Urinary bladder (tissue), 3 donors: ENCODE measurements at regions not wholly inside any gene's neighbourhood (a gene's known extent, or its start where the extent isn't known, plus 50 kb on each side); places are given as distances from the start of the nearest gene placed in this dataset.

Experiments used
- DNase-seq: peaks from one replicate; pipeline ENCODE4 v3.0.0-alpha.2; 2015; ENCODE audit errors: extremely low spot score
- H3K27ac ChIP-seq: one replicate; pipeline ENCODE4 v1.5.1; 2013; ENCODE audit warnings: low read depth, mild to moderate bottlenecking, moderate library complexity
- H3K36me3 ChIP-seq: one replicate; pipeline ENCODE4 v1.6.1; 2013; ENCODE audit warnings: mild to moderate bottlenecking, moderate library complexity; ENCODE audit not compliant: insufficient read depth
- H3K4me1 ChIP-seq: one replicate; pipeline ENCODE4 v1.6.1; 2013; ENCODE audit warnings: mild to moderate bottlenecking, moderate library complexity; ENCODE audit not compliant: insufficient read depth
- H3K4me3 ChIP-seq: one replicate; pipeline ENCODE4 v1.5.1; 2013; ENCODE audit warnings: low read depth, low read length
- WGBS: extraction: QIAGEN DNeasy Blood & Tissue Kit; methylation state at CpG from one replicate; pipeline ENCODE4 v1.1.7; 2013; 5-methylcytosine and 5-hydroxymethylcytosine counted together
- donor health status: healthy with polysubstance abuse.
- donor health status: healthy.

DNA sequence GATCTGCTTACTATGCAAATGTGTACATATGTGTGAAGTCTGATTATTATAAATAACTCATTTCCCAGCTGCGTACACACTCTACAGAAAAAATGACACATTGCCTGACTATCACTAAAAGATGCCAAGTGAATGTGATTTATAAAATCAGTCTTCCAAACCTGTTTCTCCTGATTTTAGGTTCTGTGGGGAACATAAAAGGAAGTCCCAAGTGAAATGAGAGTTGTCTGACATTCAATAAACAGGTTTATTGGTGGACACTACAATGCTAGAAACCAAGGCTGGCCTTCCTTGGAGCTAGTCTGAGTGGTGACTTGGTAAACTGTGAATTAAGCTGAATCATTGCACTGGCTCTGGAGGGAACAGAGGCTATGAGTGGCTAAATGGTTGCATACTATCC is 287.9 kb upstream of the ESRRG start:
- 90% methylated on average over 1 of the region's 1 CpG for WGBS
- H3K4me3 ChIP-seq = no peak overlapping the region

DNA sequence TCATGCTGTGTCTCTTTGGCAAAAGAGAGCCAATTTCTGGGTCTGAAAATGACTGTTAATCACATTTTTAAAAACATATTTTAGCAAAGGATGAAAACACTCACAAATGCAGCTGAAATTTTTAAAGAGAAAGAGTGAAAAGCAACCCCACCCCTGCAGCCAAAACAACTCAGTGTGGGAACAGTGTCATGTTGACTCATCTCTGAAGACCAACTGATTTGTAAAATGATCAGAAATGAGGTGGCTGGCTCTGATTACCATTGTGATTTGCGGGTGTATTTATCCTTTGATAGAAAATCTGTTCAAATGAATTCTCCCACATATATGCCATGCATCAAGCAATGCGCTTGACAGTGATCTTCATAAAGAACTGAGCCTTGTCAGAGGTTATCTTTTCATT is 287.0 kb upstream of the ESRRG start:
- WGBS = 97% methylated on average over 2 of the region's 2 CpGs
- H3K4me1 ChIP-seq = no peaks in the 10 kb centered on the region
- DNase-seq = no peak
- H3K36me3 ChIP-seq = no peaks in the 10 kb centered on the region
- no peak overlapping the region for H3K4me3 ChIP-seq
- no peak overlapping the region for H3K27ac ChIP-seq

More for the DNA sequence above, 287.9 kb upstream of the ESRRG start:
- no peak overlapping the region for H3K27ac ChIP-seq
- no peaks in the 10 kb centered on the region for H3K4me1 ChIP-seq
- H3K36me3 ChIP-seq = no peaks in the 10 kb centered on the region
- DNase-seq = no peak

DNA sequence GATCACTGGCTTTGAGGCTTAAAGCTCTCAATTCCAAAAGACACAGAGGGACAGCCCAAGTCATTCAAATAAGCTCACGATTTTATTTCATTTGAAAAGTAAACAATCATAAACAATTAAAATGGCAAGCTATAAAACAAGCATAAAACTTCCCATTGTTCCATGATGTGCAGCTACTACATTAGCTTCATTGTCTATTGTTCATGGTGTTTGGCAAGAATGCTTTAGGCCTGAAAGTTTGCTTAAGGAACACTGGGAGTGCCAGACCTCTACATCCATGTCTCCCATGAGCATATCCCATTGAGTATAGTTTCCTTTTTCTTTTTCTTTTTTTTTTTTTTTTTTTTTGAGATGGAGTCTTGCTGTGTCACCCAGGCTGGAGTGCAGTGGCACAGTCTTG is 286.1 kb upstream of the ESRRG start:
- H3K27ac ChIP-seq = no peak overlapping the region
- H3K4me1 ChIP-seq = no peaks in the 10 kb centered on the region

DNA sequence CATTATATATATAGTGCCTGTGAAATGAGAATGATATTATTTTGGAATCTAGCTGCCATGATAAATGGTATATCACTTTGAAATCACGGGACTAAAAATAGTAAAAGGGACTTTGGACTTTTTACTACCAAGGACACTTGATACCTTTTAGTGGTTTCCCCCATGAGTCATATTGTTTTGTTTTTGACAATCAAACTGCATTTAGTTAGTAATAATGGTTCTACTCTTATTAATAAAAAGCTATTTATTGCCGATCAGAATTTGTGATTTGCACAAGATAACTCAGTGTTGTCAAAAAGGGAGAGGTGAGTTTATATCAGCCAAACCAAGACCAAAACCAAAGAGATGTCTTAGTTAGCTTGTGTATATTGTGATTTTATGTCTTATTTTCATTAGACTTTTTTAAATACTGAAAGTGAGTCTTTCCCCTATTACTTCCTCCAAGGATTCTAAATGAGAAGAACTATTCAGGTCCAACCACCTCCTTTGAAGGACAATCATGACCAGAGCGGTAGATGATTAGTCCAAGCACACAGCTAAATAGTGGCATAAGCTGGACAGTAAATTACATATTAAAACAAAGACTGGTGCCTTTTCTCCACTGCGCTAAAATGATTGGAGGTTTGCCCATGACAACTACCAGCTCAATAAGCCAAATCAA is 281.7 kb upstream of the ESRRG start:
- no peaks in the 10 kb centered on the region for H3K36me3 ChIP-seq
- DNase-seq = no peak
- H3K27ac ChIP-seq = no peak overlapping the region
- 70% methylated on average over 4 of the region's 4 CpGs for WGBS
- H3K4me1 ChIP-seq = no peaks in the 10 kb centered on the region
- no peak overlapping the region for H3K4me3 ChIP-seq

More for the DNA sequence above, 286.1 kb upstream of the ESRRG start:
- no peak for DNase-seq
- Histone ChIP-seq H3K4me3 (no peak overlapping the region), H3K36me3 (no peaks in the 10 kb centered on the region)
- WGBS = 56% methylated on average over 1 of the region's 1 CpG

DNA sequence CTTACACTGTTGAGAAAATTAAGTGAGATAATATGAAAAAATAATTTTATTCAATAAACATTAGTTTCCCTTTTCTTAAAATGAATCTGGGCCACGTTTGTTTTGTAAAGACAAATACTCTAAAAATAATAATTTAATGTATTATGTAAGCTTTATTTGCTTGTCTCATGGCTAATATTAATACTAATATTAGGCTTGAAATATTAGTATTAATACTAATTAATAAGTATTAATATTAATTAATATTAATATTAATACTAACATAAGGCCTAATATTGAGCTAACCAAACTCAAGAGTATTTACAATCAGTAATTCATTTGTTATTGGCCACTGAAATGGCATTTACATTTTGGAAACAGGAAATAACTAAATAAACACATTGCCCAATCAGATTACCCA is 280.1 kb upstream of the ESRRG start:
- Histone ChIP-seq H3K4me1 (no peaks in the 10 kb centered on the region), H3K36me3 (no peaks in the 10 kb centered on the region), H3K4me3 (no peak overlapping the region), H3K27ac (no peak overlapping the region)
- WGBS = 81% methylated on average over 1 of the region's 1 CpG
- DNase-seq = no peak

DNA sequence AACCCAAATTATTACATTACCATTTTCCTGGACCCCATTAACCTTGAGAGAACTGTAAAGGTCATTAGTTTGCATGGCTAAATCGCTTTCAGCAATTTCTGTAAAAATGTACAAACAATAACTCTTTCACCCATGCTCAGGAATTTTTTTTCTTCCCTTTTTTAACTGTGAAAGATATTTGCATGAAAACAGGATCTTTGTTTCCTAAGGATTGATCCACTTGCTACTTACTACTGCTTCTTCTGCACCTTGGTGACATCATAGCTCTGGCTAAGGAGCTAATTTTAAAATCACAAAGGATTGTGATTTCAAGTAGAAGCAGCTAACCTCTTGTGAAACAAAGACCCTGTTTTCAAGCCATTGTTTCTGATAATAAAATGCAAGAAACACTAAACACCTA is 274.6 kb upstream of the ESRRG start:
- no peaks in the 10 kb centered on the region for H3K36me3 ChIP-seq
- no peak overlapping the region for H3K27ac ChIP-seq
- no peak overlapping the region for H3K4me3 ChIP-seq
- DNase-seq = no peak
- WGBS = 80% methylated on average over 1 of the region's 1 CpG
- no peaks in the 10 kb centered on the region for H3K4me1 ChIP-seq

DNA sequence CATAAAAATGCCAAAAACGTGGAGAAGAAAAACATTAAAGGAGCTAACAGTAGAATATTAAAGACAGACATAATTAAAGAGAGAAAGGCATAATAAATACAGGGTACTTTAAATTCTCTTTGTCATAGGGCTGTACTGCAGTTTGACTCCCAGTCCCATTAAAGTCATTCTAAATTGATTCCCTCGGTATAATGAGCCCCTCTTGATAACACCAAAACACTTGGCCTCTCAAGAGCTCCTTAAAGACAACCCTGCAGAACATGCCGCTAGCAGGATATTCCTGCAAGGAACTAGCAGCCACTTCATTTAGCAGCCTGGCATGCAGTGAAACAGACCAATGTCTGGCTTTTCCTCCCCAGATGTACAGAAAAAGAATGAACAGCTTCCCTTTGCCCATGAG is 273.8 kb upstream of the ESRRG start:
- H3K4me3 ChIP-seq = no peak overlapping the region
- H3K36me3 ChIP-seq = no peaks in the 10 kb centered on the region
- 57% methylated on average over 3 of the region's 3 CpGs for WGBS
- no peak for DNase-seq
- H3K4me1 ChIP-seq = no peaks in the 10 kb centered on the region
- no peak overlapping the region for H3K27ac ChIP-seq

DNA sequence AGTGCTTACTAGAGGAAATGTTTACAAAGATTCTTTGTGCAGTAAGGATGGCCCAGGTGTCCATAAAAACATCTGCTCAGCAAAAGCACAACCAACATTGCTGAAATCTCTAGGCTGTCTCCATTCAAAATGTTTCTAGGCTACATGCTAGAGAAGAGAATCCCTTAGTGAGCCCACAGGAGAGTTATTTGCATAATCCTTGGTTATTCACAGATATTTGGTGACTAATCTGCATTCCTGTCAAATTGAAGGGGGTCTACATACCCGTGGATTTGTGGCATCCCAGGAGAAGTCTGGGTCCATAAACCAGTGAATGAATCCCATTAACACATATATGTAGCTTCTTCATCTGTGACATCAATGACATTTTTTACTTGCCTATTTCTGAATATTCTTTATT is 261.3 kb upstream of the ESRRG start:
- no peak for DNase-seq
- no peak overlapping the region for H3K27ac ChIP-seq
- H3K4me3 ChIP-seq = no peak overlapping the region
- no peaks in the 10 kb centered on the region for H3K4me1 ChIP-seq
- WGBS = 29% methylated on average over 1 of the region's 1 CpG
- H3K36me3 ChIP-seq = no peaks in the 10 kb centered on the region

DNA sequence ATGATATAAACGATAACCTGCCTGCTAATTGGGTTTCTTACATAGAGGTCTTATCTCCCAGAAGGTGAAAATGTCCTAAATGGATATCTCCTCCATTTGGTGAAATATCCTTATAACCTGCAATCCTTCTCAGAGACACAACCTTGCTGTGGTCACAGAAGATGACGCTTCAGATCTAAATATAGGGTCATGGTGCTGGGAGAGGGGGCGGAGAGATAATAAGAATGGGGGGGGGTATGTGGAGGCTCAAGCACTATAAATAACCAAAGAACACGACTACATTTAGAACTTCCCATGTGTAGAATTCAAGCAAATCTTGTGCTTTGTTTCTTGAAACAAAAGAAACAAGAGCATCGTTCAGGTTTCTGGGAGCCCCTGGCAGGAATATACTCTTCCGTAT is 260.6 kb upstream of the ESRRG start:
- Histone ChIP-seq H3K4me3 (no peak overlapping the region), H3K4me1 (no peaks in the 10 kb centered on the region), H3K27ac (no peak overlapping the region), H3K36me3 (no peaks in the 10 kb centered on the region)
- DNase-seq = no peak
- WGBS = 72% methylated on average over 6 of the region's 6 CpGs

DNA sequence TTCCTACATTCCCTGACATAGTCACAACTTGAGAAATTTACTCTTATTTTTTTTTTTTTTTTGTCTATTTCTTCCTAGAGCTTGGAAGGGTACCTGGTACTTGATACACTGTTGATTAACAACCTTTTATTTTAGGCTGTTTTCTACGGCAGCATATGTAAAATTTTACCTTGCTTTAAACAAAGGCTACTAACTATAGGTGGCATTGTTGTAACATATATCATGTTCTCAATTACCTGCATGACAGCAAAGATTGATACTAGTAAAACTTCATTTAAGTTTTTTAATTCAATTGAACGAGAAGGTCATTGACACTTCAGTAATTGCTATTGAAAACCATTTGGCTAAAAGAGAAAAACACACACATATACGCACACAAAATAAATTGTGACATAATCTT is 238.3 kb upstream of the ESRRG start:
- Histone ChIP-seq H3K4me1 (no peaks in the 10 kb centered on the region), H3K4me3 (no peak overlapping the region), H3K36me3 (no peaks in the 10 kb centered on the region), H3K27ac (no peak overlapping the region)
- 74% methylated on average over 3 of the region's 3 CpGs for WGBS
- no peak for DNase-seq

DNA sequence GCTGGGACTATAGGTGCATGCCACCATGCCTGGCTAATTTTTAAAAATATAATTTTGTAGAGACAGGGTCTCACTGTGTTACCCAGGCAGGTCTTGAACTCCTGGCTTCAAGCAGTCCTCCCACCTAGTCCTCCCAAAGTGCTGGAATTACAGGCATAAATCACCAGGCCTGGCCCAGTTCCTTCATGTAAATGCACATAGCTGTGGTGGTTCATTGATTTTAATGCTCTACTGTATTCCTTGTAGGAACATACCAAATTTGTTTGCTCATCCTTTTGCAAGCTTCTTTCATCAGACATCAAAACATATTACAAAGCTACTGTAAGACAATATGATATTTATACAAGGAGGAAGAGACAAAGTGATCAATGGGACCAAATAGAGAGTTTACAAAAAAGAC is 237.5 kb upstream of the ESRRG start:
- DNase-seq = no peak
- Histone ChIP-seq H3K4me3 (no peak overlapping the region), H3K4me1 (no peaks in the 10 kb centered on the region), H3K36me3 (no peaks in the 10 kb centered on the region), H3K27ac (no peak overlapping the region)

DNA sequence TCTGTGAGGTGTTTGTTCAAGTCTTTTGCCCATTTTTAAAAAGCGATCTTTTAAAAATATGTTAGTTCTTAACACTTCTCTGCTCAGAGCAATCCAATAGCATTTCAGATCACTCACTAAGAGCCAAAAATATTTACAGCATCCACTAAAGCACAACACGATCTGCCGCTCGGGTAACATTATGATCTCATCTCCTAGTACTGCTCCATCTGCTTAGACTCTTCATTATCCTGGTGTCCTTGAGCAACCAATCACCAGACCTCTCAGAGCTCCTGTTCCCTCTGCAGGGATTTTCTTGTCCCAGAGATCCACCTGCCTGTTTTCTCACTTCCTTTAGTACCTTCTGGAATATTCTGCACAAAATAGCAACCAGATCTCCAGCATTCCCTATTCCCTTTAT is 235.3 kb upstream of the ESRRG start:
- no peak for DNase-seq
- 80% methylated on average over 4 of the region's 4 CpGs for WGBS
- no peaks in the 10 kb centered on the region for H3K36me3 ChIP-seq
- no peak overlapping the region for H3K4me3 ChIP-seq
- H3K4me1 ChIP-seq = no peaks in the 10 kb centered on the region
- H3K27ac ChIP-seq = no peak overlapping the region

DNA sequence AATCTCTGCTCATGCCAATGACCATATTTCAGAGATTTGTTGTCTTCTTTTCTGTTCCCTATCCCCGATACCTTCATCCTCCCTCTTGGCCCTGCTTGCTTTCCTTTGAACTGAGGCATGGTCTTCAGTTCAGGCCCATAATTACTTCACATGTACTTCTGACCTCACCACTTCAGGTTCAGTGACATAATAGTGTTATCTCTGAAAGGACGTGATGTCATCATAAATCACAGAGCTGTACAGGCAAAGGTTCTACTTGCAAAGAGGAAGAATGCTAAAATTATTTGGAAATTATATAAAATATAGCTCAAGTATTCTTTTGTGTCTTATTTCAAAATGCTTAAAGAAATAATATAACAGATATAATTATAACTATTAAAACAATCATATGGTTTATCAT is 230.3 kb upstream of the ESRRG start:
- H3K4me3 ChIP-seq = no peak overlapping the region
- no peak overlapping the region for H3K27ac ChIP-seq
- no peaks in the 10 kb centered on the region for H3K4me1 ChIP-seq
- WGBS = 88% methylated on average over 2 of the region's 2 CpGs
- no peak for DNase-seq
- no peaks in the 10 kb centered on the region for H3K36me3 ChIP-seq

DNA sequence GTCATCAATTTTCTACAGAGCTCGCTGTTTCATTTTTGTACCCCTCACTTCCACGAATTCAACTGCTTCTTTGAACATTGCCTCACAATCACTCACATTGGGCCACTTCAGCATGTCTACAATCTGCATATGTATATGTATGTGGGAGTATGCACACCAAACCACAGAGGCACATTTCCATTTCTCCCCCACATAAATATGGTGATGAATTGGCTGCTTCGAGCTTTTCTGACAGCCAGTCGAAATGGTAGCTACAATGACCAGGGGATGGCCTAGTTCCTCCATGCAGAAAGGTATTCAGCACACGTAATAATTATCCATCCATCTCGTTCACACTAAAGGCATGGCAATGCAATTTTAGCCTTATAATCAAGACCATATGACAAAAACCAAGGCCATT is 229.6 kb upstream of the ESRRG start:
- no peaks in the 10 kb centered on the region for H3K4me1 ChIP-seq
- no peaks in the 10 kb centered on the region for H3K36me3 ChIP-seq
- H3K27ac ChIP-seq = no peak overlapping the region
- no peak for DNase-seq
- 92% methylated on average over 6 of the region's 6 CpGs for WGBS
- no peak overlapping the region for H3K4me3 ChIP-seq

DNA sequence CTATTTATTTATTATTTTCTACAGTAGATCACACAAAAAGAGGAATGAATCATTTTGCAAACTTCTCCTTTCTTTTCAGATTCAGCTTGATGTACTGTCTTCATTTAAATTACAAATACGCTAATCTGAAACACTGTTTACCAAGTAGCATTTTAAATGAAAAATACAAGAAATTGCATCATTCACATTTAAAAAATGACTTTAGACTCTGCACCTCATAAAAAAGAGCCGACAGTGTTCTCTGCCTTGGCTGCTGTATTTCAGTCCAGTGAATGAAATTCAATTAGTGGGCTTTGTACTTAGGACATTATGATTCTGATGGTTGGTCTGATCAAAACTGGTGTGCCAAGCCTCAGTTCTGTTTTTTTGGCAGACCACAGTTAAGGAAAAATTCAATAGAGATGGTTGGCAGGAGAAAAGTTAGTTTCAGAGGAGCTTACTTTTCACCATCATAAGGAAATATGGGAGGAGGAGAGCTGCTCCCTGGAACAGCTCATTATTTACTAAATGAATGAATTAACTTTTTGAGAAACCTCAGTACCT is 222.4 kb upstream of the ESRRG start:
- no peak overlapping the region for H3K4me3 ChIP-seq
- WGBS = 80% methylated on average over 2 of the region's 2 CpGs
- H3K27ac ChIP-seq = no peak overlapping the region
- no peaks in the 10 kb centered on the region for H3K36me3 ChIP-seq
- DNase-seq = no peak
- H3K4me1 ChIP-seq = no peaks in the 10 kb centered on the region
